SH-SY5Y (cell line): ENCODE measurements at regions not wholly inside any gene's neighbourhood (a gene's known extent, or its start where the extent isn't known, plus 50 kb on each side); places are given as distances from the start of the nearest gene placed in this dataset.

ENCODE experiments used
- GATA2 ChIP-seq: IDR thresholded peaks from 2 replicates; pipeline ENCODE4 v1.6.1; 2011; ENCODE audit warnings: mild to moderate bottlenecking, low read depth, low read length
- GATA3 ChIP-seq: IDR thresholded peaks from 2 replicates; pipeline ENCODE4 v1.6.1; 2011; ENCODE audit warnings: low read depth, mild to moderate bottlenecking, low read length, moderate library complexity

GRCh38 chr11:23765682-23766252 is 731.1 kb upstream of the LUZP2 start:
- TF ChIP-seq GATA3 = no peak
- no peak for TF ChIP-seq GATA2
